Nephron (organoid): ENCODE measurements at regions not wholly inside any gene's neighbourhood (a gene's known extent, or its start where the extent isn't known, plus 50 kb on each side); places are given as distances from the start of the nearest gene placed in this dataset.

Source experiments
- H3K27ac Mint-ChIP-seq, 3 experiments: 2 replicates each; pipeline ENCODE4 v1.8.0; 2020; ENCODE audit warnings: mixed read lengths in 3 of 3, mild to moderate bottlenecking in 2 of 3, moderate library complexity in 1 of 3
- H3K27me3 Mint-ChIP-seq: 2 replicates; pipeline ENCODE4 v1.8.0; 2021; ENCODE audit warnings: low read depth, mild to moderate bottlenecking, moderate library complexity, mixed read lengths
- H3K36me3 Mint-ChIP-seq: 2 replicates; pipeline ENCODE4 v1.8.0; 2020; ENCODE audit warnings: low read depth, mixed read lengths
- H3K4me1 Mint-ChIP-seq: 2 replicates; pipeline ENCODE4 v1.8.0; 2020; ENCODE audit warnings: mixed read lengths
- H3K4me3 Mint-ChIP-seq, 3 experiments: 2 replicates each; pipeline ENCODE4 v1.8.0; 2020; ENCODE audit warnings: mild to moderate bottlenecking in 3 of 3, mixed read lengths in 3 of 3, moderate library complexity in 2 of 3
- H3K9me3 Mint-ChIP-seq: 2 replicates; pipeline ENCODE4 v1.8.0; 2020; ENCODE audit warnings: mixed read lengths
- CTCF ChIP-seq, 3 experiments: fragments of 200-600 bp; sonication (generic); IDR thresholded peaks; one replicate each; pipeline ENCODE4 v1.5.0; 2021; ENCODE audit warnings: antibody characterized with exemption in 3 of 3; ENCODE audit not compliant: unreplicated experiment in 3 of 3

GRCh38 chr7:153388611-153389010 is 629.1 kb downstream of the ACTR3B start:
- no peak overlapping the region for H3K4me3 Mint-ChIP-seq
- peaks cover 39% of the 10 kb centered on the region for H3K36me3 Mint-ChIP-seq
- H3K27me3 Mint-ChIP-seq: peaks cover 7% of the 10 kb centered on the region
- no peak overlapping the region for H3K27ac Mint-ChIP-seq
- H3K9me3 Mint-ChIP-seq: peaks cover 70% of the 10 kb centered on the region
- H3K4me1 Mint-ChIP-seq: no peaks in the 10 kb centered on the region
- TF ChIP-seq CTCF (IDR thresholded peaks at IDR 0.05; ENCODE audit: unreplicated experiment in 3 of 3): no peak

GRCh38 chr7:153389261-153389660 is 629.7 kb downstream of the ACTR3B start:
- H3K27me3 Mint-ChIP-seq: peaks cover 7% of the 10 kb centered on the region
- H3K9me3 Mint-ChIP-seq: peaks cover 70% of the 10 kb centered on the region
- H3K36me3 Mint-ChIP-seq: peaks cover 37% of the 10 kb centered on the region
- no peak overlapping the region for H3K4me3 Mint-ChIP-seq
- no peak for TF ChIP-seq CTCF (IDR thresholded peaks at IDR 0.05; ENCODE audit: unreplicated experiment in 3 of 3)
- no peaks in the 10 kb centered on the region for H3K4me1 Mint-ChIP-seq
- no peak overlapping the region for H3K27ac Mint-ChIP-seq

- Mint-ChIP-seq H3K4me1 (no peaks in the 10 kb centered on the region), H3K27ac (no peak overlapping the region), H3K27me3 (peaks cover 7% of the 10 kb centered on the region), H3K4me3 (no peak overlapping the region), H3K9me3 (peaks cover 70% of the 10 kb centered on the region), H3K36me3 (peaks cover 27% of the 10 kb centered on the region)
- no peak for TF ChIP-seq CTCF (IDR thresholded peaks at IDR 0.05; ENCODE audit: unreplicated experiment in 3 of 3)
These were observed 631.4 kb downstream of the ACTR3B start for GRCh38 chr7:153390955-153391354.

- Mint-ChIP-seq H3K27me3 (peaks cover 7% of the 10 kb centered on the region), H3K4me1 (no peaks in the 10 kb centered on the region), H3K36me3 (peaks cover 30% of the 10 kb centered on the region), H3K4me3 (no peak overlapping the region), H3K9me3 (peaks cover 70% of the 10 kb centered on the region), H3K27ac (no peak overlapping the region)
- TF ChIP-seq CTCF (IDR thresholded peaks at IDR 0.05; ENCODE audit: unreplicated experiment in 3 of 3): no peak
These were observed 633.2 kb downstream of the ACTR3B start for GRCh38 chr7:153392726-153393125.

- peaks cover 69% of the 10 kb centered on the region for H3K9me3 Mint-ChIP-seq
- TF ChIP-seq CTCF (IDR thresholded peaks at IDR 0.05; ENCODE audit: unreplicated experiment in 3 of 3): no peak
- H3K27me3 Mint-ChIP-seq: peaks cover 6% of the 10 kb centered on the region
- no peak overlapping the region for H3K27ac Mint-ChIP-seq
- no peak overlapping the region for H3K4me3 Mint-ChIP-seq
- peaks cover 26% of the 10 kb centered on the region for H3K36me3 Mint-ChIP-seq
- no peaks in the 10 kb centered on the region for H3K4me1 Mint-ChIP-seq
These were observed 634.1 kb downstream of the ACTR3B start for GRCh38 chr7:153393666-153394065.

GRCh38 chr7:153396475-153396874 is 636.9 kb downstream of the ACTR3B start:
- Mint-ChIP-seq H3K4me3 (no peak overlapping the region), H3K9me3 (peaks cover 63% of the 10 kb centered on the region), H3K4me1 (no peaks in the 10 kb centered on the region), H3K36me3 (peaks cover 12% of the 10 kb centered on the region), H3K27me3 (no peaks in the 10 kb centered on the region), H3K27ac (no peak overlapping the region)
- TF ChIP-seq CTCF (IDR thresholded peaks at IDR 0.05; ENCODE audit: unreplicated experiment in 3 of 3): no peak
